SK-N-SH treated with all-trans-retinoic acid at 6 μM for 48 hours (cell line): ENCODE measurements at regions not wholly inside any gene's neighbourhood (a gene's known extent, or its start where the extent isn't known, plus 50 kb on each side); places are given as distances from the start of the nearest gene placed in this dataset.

Experiments used
- BACH2 ChIP-seq: fragments of 250-450 bp; sonication (Bioruptor Pico); IDR thresholded peaks from 2 replicates; pipeline ENCODE4 v1.9.0; 2021; ENCODE audit warnings: mild to moderate bottlenecking, borderline replicate concordance
- TOX ChIP-seq: fragments of 250-450 bp; sonication (Bioruptor Pico); IDR thresholded peaks from 2 replicates; pipeline ENCODE4 v1.8.0; 2021; ENCODE audit warnings: mild to moderate bottlenecking, moderate library complexity, borderline replicate concordance
- TF ChIP-seq, protein P1 (sequence below): fragments of 250-450 bp; sonication (Bioruptor Pico); IDR thresholded peaks from 2 replicates; pipeline ENCODE4 v1.5.1; 2020; ENCODE audit warnings: low read depth, mild to moderate bottlenecking, moderate library complexity
- TF ChIP-seq, protein P2 (sequence below): fragments of 250-450 bp; sonication (Bioruptor Pico); IDR thresholded peaks from 2 replicates; pipeline ENCODE4 v1.8.0; 2020; ENCODE audit warnings: mild to moderate bottlenecking, moderate library complexity, borderline replicate concordance

DNA sequence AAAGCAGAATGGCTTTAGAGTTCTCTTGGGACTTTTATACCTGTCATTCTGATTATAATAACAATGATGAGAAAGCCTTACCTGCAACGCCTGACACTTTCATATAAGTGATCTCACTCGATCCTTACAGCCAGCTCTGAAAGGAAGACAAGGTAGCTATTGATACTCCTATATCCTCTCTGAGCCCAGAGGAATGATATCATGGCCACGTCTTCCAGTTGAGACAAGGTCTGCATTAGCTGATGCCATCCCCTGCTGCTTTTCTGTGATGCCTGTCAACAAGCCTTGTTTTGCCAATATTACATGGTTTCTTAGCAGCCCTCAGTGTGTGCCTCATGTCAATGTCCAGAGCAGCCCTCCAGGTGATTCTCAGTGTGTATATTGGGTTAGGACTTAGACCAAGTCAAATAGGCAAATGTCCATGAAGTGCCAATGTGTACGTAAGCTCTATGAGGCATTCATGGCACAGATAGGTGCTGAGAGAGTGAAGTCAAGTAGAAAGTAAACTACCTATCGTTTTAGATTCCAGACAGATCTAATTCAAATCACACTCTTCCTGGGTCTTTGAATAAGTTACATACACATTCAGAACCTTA is 405.9 kb downstream of the ADRA2A start:
- TF ChIP-seq TOX (no peak), BACH2 (no peak)
- TF ChIP-seq, protein P1, sequence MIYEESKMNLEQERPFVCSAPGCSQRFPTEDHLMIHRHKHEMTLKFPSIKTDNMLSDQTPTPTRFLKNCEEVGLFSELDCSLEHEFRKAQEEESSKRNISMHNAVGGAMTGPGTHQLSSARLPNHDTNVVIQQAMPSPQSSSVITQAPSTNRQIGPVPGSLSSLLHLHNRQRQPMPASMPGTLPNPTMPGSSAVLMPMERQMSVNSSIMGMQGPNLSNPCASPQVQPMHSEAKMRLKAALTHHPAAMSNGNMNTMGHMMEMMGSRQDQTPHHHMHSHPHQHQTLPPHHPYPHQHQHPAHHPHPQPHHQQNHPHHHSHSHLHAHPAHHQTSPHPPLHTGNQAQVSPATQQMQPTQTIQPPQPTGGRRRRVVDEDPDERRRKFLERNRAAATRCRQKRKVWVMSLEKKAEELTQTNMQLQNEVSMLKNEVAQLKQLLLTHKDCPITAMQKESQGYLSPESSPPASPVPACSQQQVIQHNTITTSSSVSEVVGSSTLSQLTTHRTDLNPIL (CRISPR knock-in tag), result no peak
- TF ChIP-seq, protein P2, sequence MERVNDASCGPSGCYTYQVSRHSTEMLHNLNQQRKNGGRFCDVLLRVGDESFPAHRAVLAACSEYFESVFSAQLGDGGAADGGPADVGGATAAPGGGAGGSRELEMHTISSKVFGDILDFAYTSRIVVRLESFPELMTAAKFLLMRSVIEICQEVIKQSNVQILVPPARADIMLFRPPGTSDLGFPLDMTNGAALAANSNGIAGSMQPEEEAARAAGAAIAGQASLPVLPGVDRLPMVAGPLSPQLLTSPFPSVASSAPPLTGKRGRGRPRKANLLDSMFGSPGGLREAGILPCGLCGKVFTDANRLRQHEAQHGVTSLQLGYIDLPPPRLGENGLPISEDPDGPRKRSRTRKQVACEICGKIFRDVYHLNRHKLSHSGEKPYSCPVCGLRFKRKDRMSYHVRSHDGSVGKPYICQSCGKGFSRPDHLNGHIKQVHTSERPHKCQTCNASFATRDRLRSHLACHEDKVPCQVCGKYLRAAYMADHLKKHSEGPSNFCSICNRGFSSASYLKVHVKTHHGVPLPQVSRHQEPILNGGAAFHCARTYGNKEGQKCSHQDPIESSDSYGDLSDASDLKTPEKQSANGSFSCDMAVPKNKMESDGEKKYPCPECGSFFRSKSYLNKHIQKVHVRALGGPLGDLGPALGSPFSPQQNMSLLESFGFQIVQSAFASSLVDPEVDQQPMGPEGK (CRISPR knock-in tag), result no peak
